ENCODE measurements at regions not wholly inside any gene's neighbourhood (a gene's known extent, or its start where the extent isn't known, plus 50 kb on each side); places are given as distances from the start of the nearest gene placed in this dataset.

GRCh38 chr6:156061465-156061864 lies 605.8 kb upstream of the NOX3 start:
- no peak for TF ChIP-seq GATA2 (IDR thresholded peaks at IDR 0.05; ENCODE audit: low read depth, low read length)
- TF ChIP-seq GATA3 (IDR thresholded peaks at IDR 0.05; ENCODE audit: low read depth, low read length) = no peak
